ENCODE measurements at regions not wholly inside any gene's neighbourhood (a gene's known extent, or its start where the extent isn't known, plus 50 kb on each side); places are given as distances from the start of the nearest gene placed in this dataset.

DNA sequence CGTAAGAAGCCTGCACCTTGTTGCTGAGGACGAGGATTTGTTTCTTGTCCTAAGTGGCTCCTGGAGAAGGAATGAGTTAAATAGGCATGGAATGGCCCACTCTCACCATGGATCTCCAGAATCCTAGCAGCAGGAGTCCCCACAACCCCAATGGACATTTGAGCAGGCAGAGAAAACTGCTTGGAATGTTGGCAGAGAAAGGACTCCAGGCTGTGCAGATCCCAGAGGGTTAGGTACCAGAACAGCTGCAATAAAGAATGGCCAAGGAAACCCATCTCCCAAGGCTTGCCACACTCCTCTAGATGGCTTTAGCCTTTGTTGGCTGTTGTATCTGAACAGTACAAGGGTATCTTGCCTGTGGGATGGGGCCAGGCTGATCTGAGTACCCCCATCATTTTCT is 1415.7 kb upstream of the ADGRB3 start:
- TF ChIP-seq, protein P1, sequence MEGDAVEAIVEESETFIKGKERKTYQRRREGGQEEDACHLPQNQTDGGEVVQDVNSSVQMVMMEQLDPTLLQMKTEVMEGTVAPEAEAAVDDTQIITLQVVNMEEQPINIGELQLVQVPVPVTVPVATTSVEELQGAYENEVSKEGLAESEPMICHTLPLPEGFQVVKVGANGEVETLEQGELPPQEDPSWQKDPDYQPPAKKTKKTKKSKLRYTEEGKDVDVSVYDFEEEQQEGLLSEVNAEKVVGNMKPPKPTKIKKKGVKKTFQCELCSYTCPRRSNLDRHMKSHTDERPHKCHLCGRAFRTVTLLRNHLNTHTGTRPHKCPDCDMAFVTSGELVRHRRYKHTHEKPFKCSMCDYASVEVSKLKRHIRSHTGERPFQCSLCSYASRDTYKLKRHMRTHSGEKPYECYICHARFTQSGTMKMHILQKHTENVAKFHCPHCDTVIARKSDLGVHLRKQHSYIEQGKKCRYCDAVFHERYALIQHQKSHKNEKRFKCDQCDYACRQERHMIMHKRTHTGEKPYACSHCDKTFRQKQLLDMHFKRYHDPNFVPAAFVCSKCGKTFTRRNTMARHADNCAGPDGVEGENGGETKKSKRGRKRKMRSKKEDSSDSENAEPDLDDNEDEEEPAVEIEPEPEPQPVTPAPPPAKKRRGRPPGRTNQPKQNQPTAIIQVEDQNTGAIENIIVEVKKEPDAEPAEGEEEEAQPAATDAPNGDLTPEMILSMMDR (IDR thresholded peaks at IDR 0.05; ENCODE audit: control insufficient read depth, insufficient read depth, low read depth, low read length, missing control alignments), result no peak
- DNase-seq (ENCODE audit: low read depth), result no peak
- H3K4me3 ChIP-seq (ENCODE audit: control insufficient read depth, low read depth, low read length), result no peak overlapping the region

DNA sequence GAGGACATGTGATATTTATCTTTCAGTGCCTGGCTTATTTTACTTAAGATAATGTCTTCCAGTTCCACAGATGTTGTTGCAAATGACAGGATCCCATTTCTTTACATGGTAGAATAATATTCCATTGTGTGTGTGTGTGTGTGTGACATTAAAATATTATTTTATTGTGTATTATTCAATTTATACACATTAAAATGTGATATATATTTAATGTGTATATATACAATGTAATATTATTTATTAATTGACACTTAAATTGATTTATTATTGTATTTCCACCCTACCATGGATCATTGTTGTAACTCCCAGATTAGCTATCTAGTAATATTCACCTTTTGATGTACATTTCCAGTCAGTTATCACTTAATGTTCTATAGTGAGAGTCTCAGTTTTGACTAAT is 1422.5 kb upstream of the ADGRB3 start:
- H3K4me3 ChIP-seq (ENCODE audit: control insufficient read depth, low read depth, low read length), result no peak overlapping the region
- TF ChIP-seq, protein P1 (IDR thresholded peaks at IDR 0.05; ENCODE audit: control insufficient read depth, insufficient read depth, low read depth, low read length, missing control alignments), result no peak
- DNase-seq (ENCODE audit: low read depth), result no peak

DNA sequence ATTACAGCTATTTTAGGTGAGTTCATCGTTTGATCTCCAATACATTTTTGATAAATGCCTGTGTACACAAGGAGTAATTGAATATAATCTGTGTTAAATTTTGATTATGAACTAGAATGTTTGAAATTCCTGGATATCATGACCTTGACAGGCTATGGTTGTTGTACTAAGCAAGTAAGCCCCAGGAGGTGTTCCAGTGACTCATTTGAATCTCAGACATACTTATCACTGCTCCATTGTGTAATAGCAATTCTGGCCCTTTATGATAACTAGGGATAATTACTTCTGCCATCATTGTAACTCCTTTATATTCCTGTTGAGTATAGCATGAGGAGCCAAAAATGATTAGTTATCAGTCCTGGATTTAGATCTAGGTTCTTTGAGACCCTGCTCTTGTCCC is 1424.6 kb upstream of the ADGRB3 start:
- TF ChIP-seq, protein P1 (IDR thresholded peaks at IDR 0.05; ENCODE audit: control insufficient read depth, insufficient read depth, low read depth, low read length, missing control alignments), result no peak
- H3K4me3 ChIP-seq (ENCODE audit: control insufficient read depth, low read depth, low read length), result no peak overlapping the region
- DNase-seq (ENCODE audit: low read depth), result no peak

DNA sequence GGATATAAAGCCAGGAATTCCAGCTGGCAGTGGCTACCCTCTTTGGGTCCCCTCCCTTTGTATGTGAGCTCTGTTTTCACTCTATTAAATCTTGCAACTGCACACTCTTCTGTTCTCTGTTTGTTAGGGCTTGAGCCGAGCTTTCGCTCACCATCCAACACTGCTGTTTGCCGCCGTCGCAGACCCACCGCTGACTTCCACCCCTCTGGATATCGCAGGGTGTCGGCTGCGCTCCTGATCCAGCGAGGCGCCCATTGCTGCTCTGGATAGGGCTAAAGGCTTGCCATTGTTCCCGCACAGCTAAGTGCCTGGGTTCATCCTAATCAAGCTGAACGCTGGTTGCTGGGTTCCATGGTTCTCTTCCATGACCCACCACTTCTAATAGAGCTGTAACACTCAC is 1433.5 kb upstream of the ADGRB3 start:
- TF ChIP-seq, protein P1 (IDR thresholded peaks at IDR 0.05; ENCODE audit: control insufficient read depth, insufficient read depth, low read depth, low read length, missing control alignments), result no peak
- no peak overlapping the region for H3K4me3 ChIP-seq (ENCODE audit: control insufficient read depth, low read depth, low read length)
- no peak for DNase-seq (ENCODE audit: low read depth)

DNA sequence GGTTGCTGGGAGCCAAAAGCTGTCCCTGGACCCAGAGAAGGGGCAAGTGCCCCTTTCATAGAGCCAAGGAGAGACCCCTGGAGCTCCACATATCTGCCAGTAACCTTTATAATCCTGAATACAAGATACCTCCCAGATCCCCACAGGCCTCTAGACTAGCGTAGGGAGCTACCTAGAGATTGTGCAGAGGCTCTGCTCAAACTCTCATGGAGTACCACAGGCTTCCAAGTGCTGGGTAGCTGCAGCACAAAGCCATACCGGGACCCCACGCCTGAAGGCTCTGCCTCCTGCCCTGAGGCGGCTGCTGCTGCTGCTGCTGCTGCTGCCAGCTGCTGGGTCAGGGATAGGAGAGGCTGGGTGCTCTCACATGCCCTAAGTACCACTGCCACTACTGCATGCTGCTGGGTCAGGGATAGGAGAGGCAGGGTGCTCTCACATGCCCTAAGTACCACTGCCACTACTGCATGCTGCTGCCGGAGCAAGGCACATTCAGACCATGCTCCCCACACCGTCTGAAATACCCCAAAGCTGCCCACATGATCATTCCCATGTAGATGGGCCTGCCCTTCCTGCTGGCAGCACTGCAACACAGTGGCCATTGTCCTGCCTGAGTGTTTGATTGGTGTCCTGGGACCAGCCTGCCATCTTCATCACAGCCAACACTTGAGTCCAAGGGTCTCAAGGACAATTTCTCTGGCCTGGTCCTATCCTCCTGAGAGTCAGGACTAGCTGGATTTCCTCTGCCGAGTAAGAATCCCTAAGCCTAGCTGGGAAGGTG is 1434.3 kb upstream of the ADGRB3 start:
- TF ChIP-seq, protein P1 (IDR thresholded peaks at IDR 0.05; ENCODE audit: control insufficient read depth, insufficient read depth, low read depth, low read length, missing control alignments), result no peak
- no peak for DNase-seq (ENCODE audit: low read depth)
- H3K4me3 ChIP-seq (ENCODE audit: control insufficient read depth, low read depth, low read length), result no peak overlapping the region

DNA sequence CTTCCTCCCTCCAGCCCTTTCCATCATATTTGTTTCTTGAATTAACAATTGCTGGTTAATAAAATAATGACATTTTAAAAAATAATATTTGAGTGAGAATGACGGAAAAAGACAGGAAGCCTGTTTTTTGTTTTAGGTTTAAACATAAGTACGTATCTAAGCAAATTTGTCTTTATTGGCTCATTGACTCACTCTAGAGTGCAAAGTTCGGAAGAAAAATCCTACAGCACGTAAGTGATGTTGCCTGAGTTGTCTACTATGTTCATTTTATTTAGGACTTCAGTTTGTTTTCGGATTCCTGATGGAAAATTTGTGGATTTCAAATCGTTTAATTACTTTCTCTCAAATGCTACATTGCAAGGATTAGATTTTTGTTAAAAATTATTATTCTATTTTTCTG is 1435.7 kb upstream of the ADGRB3 start:
- no peak for DNase-seq (ENCODE audit: low read depth)
- H3K4me3 ChIP-seq (ENCODE audit: control insufficient read depth, low read depth, low read length), result no peak overlapping the region
- TF ChIP-seq, protein P1 (IDR thresholded peaks at IDR 0.05; ENCODE audit: control insufficient read depth, insufficient read depth, low read depth, low read length, missing control alignments), result no peak

All from AG09309 (cell line).